Sigmoid colon (tissue), 4 donors: ENCODE measurements at regions not wholly inside any gene's neighbourhood (a gene's known extent, or its start where the extent isn't known, plus 50 kb on each side); places are given as distances from the start of the nearest gene placed in this dataset.

Source experiments
- CTCF ChIP-seq, 4 experiments: fragments of 450-650 bp in 3 of 4; fragments of 200-600 bp in 1 of 4; IDR thresholded peaks; one replicate each; pipeline ENCODE4 v1.5.1; 2016 to 2019; ENCODE audit warnings: antibody characterized with exemption in 4 of 4, mild to moderate bottlenecking in 3 of 4, moderate library complexity in 2 of 4
- POLR2A ChIP-seq, 2 donors: fragments of 450-650 bp; IDR thresholded peaks; one replicate each; pipeline ENCODE4 v1.6.1; 2016; ENCODE audit warnings: antibody characterized with exemption in 2 of 2, mild to moderate bottlenecking in 2 of 2, moderate library complexity in 2 of 2
- POLR2AphosphoS5 ChIP-seq, 4 donors: sonication (generic); formaldehyde crosslinking; IDR thresholded peaks; one replicate each; pipeline ENCODE4 v1.6.1; 2017; ENCODE audit warnings: antibody characterized with exemption in 4 of 4

DNA sequence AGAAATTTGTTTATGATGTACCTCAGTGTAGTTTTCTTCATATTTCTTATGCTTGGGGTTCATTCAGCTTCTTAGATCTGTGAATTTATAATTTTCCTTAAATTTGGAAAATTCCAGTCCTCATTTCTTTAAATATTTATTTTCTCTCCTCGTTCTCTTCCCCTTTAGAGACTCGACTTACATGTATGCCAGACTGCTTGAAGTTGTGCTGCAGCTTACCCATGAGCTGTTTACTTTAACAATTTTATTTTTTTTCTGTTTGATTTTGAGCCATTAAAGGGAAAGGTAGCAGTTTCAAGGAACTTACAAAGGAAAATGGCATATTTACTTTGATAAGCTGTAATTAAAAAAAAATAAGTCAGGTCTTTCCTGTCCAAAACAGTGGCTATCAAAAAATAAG, 123.0 kb upstream of the ZNF32 start:
- TF ChIP-seq POLR2A (IDR thresholded peaks at IDR 0.05), result no peak
- no peak for TF ChIP-seq CTCF (IDR thresholded peaks at IDR 0.05)
- TF ChIP-seq POLR2AphosphoS5 (IDR thresholded peaks at IDR 0.05), result no peak
